ENCODE measurements at regions not wholly inside any gene's neighbourhood (a gene's known extent, or its start where the extent isn't known, plus 50 kb on each side); places are given as distances from the start of the nearest gene placed in this dataset.

DNA sequence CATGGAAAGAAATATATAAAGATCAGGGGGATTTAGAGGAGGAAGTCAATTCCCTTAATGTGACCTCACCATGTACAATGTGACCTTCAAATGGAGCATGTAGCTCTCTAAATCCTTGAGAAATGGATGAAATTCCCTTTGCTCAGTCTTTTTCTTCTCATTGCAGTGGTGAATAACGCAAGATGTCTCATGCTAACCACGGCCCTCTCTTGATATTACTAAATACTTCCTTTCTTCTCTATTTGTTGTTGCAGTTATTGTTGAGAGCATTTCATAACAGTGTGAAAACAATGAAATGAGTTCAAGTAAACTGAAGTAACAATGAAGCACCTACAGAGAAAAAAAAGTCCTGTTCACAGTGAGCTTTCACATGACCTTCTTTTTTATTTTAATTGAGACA lies 55.6 kb downstream of the ZNF281 start:
- DNase-seq: no peak

DNA sequence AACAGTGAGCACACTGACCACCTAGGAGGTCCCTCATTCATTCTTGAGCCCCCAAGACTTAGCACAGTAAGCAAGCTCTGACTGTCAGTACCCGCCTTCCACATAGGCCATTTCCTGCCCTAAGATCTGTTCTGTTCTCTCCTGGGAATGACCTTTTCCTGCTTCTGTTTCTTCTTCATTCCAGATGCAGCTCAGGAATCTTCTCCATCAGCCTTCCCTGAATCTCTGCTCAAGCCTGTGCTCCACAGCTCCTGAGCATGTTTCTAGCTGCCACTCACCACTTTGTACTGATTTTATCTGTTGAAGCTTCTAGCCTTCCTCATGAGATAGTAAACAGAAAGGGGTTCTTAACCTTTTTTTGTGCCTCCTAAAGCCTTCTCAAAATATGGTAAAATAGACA lies 56.6 kb downstream of the ZNF281 start:
- no peak for DNase-seq

DNA sequence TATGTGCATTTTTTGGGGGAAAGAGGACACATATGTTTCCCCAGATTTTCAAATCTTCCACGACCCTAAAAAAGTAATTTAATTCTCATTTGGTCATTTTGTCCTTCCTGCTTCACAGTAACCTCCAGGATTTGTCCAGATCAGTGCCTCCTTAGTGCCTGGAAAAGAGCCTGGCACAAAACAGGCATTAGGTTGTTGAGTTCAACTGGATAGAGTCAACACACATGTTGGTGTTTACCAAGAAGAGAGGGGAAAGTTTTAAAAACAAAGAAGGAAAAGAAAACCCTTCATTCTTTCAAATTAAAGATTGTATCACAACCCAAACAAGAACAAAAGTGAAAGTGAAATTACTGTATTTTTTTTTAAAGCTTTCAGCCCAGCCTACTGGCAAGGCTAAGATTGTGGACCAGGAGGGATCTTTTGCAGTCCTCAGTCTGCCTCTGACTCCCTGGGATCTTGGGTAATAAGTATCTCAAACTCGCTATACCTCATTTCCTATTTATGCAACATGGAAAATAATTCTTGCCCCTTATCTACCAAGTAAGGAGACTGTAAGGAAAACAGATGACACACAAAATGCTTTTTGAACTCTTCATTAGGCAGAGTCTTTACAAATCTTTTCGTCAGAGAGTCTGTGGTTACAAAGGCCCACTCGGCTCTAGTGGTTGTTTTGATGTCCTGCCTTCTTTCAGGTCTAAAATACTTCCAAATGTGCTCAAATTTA lies 57.8 kb downstream of the ZNF281 start:
- no peak for DNase-seq

DNA sequence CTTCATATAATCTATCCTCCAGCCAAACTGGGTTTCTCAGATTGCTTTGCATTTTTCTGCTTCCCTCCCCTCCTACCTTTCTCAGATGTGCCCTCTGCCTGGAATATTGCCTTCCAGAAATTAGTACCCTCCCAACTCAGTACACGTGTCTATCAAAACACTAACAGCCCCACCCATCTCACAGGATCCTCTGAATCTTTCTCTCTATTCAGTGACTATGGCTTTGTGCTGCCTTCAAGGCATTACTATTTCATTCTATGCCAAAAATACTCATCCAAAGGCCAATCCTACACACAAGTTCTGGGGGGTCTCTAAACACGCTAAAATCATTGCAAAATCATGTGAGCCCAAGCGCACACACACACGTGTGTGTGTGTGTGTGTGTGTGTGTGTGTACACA lies 58.4 kb downstream of the ZNF281 start:
- DNase-seq: no peak

DNA sequence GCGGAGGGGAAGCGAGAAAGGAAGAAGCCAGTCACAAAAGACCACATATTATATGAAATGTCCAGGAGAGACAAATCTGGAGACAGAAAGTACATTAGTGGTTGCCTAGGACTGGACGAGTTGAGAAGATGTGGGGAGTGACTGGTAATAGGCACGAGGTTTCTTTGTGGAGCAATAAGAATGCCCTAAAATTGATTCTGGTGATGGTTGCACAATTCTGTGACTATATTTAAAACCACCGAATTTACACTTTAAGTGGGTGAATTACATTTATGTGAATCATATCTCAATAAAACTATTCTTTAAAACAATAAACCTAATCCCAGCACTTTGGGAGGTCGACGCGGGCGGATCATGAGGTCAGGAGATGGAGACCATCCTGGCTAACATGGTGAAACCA lies 63.1 kb downstream of the ZNF281 start:
- DNase-seq: no peak

DNA sequence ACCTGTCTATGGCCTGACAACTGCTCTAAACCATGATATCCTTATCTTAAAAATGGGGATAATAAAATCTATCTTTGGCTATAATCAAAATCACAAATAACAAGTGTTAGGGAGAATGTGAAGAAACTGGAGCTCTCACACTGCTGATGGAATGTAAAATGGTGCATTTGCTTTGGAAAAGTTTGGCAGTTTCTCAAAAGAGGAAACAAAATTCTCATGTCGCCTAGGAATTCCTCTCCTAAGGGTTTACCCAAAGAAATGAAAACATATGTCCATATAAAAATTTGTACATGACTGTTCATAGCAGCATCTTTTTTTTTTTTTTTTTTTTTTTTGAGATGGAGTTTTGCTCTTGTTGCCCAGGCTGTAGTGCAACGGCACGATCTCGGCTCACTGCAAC lies 64.3 kb downstream of the ZNF281 start:
- no peak for DNase-seq

DNA sequence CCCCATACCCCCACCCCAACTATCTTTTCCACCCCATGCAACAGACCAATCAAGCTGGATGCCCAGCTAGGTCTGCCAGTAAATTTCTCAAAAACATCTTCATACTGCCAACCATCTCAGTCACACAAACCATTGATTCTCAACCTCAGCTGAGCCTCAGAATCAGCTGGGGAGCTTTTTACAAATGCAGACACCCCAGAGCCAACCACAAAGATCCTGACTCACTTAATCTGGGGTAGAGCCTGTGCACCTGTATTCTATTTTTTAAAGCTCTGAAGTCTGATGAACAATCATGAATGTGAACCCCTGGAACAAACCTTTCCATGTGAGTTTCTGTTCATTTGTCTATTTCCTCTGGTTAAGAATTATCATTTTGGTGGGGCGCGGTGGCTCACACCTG lies 66.0 kb downstream of the ZNF281 start:
- DNase-seq: no peak

DNA sequence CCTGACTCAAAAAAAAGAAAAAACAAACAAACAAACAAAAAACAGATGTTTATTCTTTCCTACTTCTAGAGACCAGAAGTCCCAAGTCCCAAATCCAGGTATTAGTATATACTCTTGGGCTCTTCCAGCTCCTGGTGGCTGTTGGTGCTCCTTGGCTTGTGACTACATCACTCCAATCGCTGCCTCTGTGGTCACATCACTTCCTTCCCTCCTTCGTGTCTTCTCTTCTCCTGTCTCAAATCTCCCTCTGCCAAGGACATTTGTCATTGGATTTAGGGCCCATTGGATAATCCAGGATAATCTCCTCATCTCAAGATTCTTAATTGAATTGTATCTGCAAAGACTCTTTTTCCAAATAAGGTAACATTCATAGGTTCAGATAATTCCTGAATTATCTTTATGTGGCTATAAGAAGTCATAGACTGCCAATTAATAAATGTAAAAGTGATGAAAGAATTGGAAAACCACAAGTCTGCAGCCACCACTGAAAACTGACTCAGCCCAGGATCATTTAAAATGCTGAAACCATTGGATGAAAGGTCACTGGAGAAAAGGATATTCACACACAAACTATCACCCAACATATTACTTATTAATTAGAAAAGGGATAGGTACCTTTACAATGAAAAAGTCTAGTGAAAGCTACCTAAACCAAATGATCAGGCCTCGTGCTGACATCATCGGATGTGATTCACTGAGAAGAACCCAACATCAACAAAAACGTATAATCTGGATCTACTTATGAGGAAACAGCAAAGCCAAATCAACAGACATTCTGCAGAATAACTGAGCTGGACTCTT lies 67.1 kb downstream of the ZNF281 start:
- no peak for DNase-seq

DNA sequence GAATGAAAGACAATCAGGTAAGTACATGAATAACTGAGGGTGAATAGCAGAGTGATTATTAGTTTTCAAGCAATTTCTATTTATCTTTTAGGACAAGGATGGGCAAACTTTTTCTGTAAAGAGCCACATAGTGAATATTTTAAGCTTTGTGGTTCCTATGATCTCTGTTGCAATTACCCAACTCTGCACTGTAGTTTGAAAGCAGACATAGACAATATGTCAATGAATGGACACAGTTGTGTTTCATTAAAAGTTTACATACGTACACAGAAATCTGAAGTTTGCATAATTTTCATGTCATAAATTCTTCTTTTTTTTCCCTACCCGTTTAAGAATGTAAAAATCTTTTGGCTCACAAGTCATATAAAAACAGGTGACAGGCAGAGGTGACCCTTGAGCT lies 71.4 kb downstream of the ZNF281 start:
- DNase-seq: no peak

DNA sequence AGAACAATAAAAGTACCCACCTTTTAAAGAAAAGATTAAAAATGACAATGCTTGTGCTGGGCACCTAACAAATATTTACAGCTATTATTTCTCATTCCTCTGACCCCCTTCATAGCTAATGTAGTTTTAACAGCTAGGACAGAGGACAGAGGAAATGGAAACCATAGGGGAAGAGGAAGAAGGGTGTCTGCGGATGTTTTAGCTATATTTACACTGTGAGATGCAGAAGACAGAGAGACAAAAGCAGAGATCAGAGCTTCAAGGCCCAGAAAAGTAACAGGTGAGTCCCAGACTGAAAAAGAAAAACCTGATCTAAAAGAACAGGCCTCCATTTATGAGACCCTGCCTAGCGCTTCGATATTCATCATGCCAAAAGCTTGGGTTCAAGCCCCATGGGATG lies 72.0 kb downstream of the ZNF281 start:
- no peak for DNase-seq

DNA sequence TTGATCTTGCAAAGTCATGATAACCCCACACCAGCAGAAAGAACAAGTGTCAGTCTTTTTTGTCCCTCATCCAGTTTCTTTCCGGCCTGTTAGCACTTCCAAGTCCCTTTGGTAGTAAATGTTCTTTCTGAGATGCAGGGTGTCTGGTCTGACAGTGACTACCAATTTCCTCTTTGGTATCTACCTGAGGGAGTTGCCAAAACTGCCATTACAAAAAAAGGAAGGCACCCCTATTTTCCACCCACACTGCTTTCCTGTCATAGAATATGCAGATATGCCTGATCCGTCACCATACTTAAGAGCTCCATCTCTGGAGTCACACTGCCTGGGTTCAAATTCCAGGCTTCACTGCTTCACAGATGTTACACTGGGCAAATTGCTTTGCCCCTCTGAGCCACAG lies 72.4 kb downstream of the ZNF281 start:
- DNase-seq: no peak

DNA sequence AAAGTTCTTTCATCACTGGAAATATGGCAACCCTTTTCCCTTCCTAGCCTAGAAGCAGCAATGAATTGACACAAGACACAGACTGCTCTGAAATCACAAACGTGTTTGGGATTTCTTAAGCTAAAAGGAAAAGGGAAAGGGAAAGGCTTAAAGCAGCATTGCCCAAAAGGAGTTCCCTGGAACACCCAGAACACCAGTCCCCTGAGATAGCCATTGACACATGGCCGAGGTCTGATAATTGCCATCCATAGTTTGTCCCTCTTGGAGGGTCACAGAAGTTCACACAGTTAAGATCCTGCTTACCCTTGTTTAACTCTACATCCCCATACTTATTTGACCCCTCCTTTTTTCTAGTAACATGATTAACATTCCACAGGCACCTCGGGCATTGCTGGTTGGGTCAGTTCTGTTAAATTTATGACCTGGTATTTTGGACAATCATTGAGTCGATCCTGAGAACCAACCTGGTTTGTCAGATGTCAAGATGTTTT lies 72.9 kb downstream of the ZNF281 start:
- DNase-seq: no peak

DNA sequence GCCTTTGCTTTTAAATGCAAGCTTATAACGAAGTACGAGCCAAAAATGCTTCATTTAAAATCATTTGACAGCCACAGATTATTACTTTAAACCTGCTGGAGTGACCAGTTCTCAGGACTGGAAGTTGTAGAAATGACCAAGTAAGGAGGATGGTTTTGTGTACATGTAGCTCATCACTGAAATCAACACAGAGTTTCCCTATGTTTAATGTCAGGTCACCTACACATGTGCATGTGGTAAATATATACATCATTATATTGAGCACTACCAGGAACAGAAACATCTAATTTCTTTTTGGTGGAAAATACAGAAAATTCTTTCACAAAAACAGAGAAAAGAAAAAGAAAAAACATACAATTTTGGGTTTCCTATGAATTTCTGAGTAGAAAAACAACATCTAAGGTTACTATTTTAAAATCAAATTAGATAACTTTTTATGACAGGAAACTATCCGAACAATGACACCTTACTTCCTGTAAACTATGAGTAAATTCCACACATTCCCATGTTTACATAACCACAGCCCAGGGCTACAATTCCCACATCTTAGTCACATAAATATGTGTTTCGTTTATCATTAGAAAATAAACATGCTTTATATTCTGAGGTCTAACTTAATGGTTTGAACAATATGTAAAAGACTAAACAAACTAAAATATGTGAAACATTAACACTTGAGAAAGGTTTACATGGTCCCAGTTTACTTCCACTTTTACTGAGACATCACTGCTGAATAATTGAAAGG lies 73.6 kb downstream of the ZNF281 start:
- no peak for DNase-seq

DNA sequence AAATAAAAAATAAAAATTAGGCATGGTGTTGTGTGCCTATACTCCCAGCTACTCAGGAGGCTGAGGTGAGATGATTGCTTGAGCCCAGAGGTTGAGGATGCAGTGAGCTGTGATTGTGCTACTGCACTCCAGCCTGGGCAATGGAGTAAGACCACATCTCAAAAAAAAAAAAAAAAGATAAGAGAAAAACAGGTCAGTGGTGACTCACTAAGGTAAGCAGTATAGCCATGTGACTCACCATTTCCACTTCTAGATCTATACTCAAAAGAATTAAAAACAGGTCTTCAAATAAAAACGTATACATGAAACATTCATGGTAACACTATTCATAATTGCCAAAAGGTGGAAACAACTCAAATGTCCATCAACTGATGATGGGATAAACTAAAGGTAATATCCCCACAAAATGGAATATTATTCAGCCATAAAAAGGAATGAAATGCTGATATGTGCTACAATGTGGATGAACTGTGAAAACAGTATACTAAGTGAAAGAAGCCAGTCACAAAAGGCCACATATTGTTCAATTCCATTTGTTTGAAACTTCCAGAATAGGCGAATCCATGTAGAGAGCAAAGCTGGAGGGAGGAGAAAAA lies 75.1 kb downstream of the ZNF281 start:
- DNase-seq: no peak

DNA sequence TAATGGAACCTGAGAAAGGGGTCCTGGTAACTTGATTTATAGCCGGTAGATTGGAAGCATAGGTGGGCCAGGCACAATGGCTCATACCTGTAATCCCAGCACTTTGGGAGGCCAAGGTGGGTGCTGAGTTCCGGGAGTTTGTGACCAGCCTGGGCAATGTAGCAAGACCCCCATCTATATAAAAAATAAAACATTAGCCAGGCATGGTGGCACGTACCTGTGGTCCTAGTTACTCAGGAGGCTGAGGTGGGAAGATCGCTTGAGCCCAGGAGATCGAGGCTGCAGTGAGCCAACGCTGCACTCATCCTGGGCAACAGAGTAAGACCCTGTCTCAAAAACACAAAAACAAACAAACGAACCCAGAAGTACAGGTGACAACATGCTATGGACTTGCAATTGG lies 76.5 kb downstream of the ZNF281 start:
- no peak for DNase-seq

DNA sequence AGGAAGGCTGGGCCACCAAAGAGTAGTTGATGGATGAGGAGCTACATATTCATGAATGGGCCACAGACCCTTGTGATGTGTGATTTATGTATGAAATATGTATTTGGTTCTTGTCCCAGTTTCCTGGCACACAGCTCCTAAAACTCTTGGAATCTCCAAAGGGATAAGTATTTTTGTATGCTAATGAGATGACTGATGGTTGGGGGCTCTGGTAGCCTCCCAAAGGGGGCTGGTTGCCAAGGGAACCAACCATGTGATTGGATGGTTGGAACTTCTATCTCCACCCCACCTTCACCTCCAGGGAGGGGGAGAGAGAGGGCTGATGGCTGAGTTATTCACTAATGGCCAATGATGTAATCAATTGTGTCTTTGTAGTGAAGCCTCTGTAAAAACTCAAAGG lies 77.1 kb downstream of the ZNF281 start:
- no peak for DNase-seq

DNA sequence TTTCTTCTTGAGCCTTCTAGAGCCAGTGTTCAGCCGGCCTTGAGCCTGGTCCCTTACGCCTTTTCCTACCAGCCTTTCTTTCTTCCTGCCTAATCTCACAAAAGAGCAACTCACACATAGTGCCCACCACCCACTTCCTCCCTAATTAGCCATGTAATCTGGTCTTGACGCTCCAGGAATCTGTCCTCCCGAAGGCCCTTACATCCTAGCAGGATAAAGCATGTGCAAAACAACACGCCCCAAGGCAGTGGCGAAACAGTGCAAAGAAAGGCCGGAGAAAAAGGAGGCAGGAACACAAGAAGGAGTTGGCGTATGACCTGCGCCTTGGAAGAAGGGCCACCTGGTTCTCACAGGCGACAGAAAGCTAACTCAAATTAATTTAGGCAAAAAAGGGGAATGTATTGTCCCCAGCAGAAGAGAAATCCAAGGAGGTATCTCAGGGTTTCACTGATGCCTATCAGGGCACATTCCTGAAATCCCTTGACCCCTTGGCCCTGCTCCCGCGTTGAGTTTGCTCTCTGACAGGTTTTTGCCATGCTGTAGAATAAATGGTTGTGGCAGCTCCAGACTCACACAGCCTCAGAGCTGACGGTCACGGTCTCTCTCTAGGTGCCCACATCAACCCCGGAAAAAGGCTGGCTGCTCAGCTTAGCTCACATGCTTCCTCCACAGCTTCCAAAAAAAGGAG lies 79.0 kb downstream of the ZNF281 start:
- no peak for DNase-seq

DNA sequence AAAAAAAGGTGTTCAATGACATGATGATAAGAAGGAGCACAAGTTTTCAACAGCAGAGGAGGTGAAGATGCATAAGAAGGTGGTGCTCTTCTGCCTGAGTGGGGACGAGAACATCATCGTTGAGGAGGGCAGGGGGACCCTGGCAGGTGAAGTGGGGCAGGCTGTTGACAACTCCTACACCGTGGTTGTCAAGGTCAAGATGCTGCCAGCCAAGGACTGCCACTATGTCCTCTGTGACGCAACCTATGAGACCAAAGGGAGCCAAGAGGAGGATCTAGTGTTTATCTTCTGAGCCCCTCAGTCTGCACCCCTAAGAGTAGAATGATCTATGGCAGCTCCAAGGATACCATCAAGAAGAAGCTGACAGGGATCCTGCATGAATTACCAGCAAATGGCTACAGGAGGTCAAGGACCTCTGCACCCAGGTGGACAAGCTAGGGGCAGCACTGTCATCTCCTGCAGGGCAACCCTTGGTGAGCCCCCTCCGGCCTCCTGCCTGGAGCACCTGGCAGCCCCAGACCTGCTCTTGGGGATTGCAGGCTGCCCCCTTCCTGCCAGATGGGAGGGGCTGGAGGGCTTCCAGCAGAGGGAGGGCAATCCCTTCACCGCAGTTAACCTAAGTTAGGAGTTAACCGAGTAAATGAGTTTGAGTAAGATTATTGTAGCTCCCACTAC lies 80.5 kb downstream of the ZNF281 start:
- DNase-seq: no peak

DNA sequence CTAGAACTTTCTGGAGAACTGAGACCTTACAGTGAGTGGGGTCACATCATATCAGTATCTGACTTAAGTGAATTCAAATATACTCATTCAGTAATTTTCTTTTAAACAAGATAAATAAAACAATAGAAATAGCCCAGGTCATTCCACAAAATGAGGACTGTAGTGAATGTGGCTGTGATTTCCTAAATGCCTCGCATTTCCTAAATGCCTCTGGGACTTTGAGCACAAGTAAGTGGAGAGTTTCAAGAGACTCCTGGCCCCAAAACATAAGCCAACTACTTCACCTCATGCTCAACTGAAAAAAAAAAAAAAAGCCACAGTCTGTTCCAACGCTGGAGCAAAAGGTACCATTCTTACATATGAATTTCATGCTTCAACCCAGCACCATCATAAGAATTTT lies 81.5 kb downstream of the ZNF281 start:
- DNase-seq: no peak

DNA sequence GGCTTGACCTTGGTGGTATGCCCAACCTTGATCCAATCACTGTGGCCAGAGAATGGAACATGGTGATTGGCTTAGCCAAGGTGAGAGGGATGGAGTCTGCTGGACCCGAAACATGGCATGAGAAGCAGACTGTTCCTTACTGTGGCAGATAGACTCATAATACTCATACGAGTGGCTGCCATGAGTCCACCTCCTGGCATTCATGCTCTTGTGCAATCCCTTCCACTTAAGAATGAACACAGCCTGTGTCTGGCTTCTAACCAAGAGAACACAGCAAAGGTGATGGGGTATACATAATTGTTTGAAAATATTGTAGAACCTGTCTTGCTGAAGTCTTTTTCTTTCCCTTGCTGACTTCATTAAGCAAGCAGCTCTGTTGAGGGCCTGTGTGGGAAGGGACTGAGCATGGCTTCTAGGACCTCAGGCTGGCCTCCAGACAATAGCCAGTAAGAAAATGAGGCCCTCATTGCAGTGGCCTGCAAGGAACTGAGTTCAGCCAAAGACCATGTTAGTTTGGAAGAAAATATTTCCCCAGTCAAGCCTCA lies 85.9 kb downstream of the ZNF281 start:
- no peak for DNase-seq

DNA sequence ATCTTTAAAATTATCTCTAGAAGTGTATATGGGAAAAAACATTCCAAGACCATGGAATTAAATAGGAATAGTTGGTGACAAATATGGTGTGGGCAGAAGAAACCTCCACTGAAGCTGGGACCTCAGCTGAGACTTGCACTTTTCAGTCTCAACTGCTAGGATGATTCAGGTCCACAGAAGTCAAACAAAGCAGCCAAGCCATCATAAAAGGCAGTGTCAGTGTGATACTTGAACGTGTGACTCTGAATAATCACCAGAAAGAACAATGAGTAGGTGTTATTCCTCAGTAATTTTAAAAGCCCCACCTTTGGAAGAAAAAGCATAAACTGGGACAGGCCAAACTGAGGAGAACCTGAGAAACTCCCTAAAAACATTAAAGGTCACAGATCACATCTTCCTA lies 90.7 kb downstream of the ZNF281 start:
- no peak for DNase-seq

DNA sequence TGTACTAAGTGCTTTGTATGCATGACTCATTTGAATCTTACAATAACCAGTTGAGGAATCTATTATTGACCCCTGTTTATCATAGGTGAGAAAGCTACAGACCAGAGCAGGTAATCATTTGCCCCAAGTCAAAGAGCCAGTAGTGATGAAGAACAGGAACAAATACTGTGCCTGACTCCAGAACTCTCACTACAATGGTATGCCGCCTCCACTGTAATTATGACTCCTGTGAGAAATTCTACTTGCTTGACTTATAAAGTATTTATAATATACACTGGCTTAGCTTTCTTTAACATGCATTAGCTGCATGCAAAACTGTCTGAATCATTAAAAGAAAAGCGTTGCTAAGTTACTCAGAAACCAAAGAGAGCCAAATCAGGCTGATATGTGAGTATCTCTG lies 92.6 kb downstream of the ZNF281 start:
- no peak for DNase-seq

Data from NCI-H2081 treated with DMSO at 0.1 percent for 48 hours (cell line).